WTC11 (cell line): ENCODE measurements at regions not wholly inside any gene's neighbourhood (a gene's known extent, or its start where the extent isn't known, plus 50 kb on each side); places are given as distances from the start of the nearest gene placed in this dataset.

Experiments used
- AFF4 ChIP-seq: sonication (generic); formaldehyde crosslinking; IDR thresholded peaks from 2 replicates; pipeline ENCODE4 v1.8.1; 2023; ENCODE audit warnings: mild to moderate bottlenecking, missing genetic modification reagents, borderline replicate concordance
- CTCF ChIP-seq: fragments of 200-600 bp; IDR thresholded peaks from 2 replicates; pipeline ENCODE4 v1.8.0; 2022; ENCODE audit warnings: antibody characterized with exemption
- JUN ChIP-seq: sonication (generic); formaldehyde crosslinking; IDR thresholded peaks from 2 replicates; pipeline ENCODE4 v1.8.0; 2023; ENCODE audit warnings: mild to moderate bottlenecking, missing genetic modification reagents
- KAT7 ChIP-seq: sonication (generic); formaldehyde crosslinking; IDR thresholded peaks from 2 replicates; pipeline ENCODE4 v1.8.1; 2023; ENCODE audit warnings: missing genetic modification reagents, mild to moderate bottlenecking, borderline replicate concordance
- NR2C2 ChIP-seq: sonication (generic); formaldehyde crosslinking; IDR thresholded peaks from 2 replicates; pipeline ENCODE4 v1.8.0; 2022; ENCODE audit warnings: mild to moderate bottlenecking, missing genetic modification reagents
- NR3C1 ChIP-seq: sonication (generic); formaldehyde crosslinking; conservative IDR thresholded peaks from 2 replicates; pipeline ENCODE4 v1.8.1; 2023; ENCODE audit warnings: low read depth, mild to moderate bottlenecking, missing genetic modification reagents
- USF2 ChIP-seq: sonication (generic); formaldehyde crosslinking; IDR thresholded peaks from 2 replicates; pipeline ENCODE4 v1.8.1; 2023; ENCODE audit warnings: mild to moderate bottlenecking, missing genetic modification reagents, moderate library complexity
- ZNF317 ChIP-seq: sonication (generic); formaldehyde crosslinking; IDR thresholded peaks from 2 replicates; pipeline ENCODE4 v1.8.1; 2023; ENCODE audit warnings: low read depth, mild to moderate bottlenecking, moderate library complexity, missing genetic modification reagents, borderline replicate concordance
- ZNF425 ChIP-seq: fragments of 250-450 bp; sonication (Bioruptor Pico); conservative IDR thresholded peaks from 2 replicates; pipeline ENCODE4 v1.9.0; 2021; ENCODE audit warnings: mild to moderate bottlenecking

- TF ChIP-seq USF2 (CRISPR knock-in tag) (no peak), ZNF425 (no peak), KAT7 (CRISPR knock-in tag) (no peak), ZNF317 (CRISPR knock-in tag) (no peak), CTCF (no peak), JUN (CRISPR knock-in tag) (no peak), NR3C1 (CRISPR knock-in tag) (no peak), NR2C2 (no peak), AFF4 (CRISPR knock-in tag) (no peak)
Observed at GRCh38 chr10:10872035-10872673, 145.5 kb upstream of the CELF2 start.
